ENCODE measurements at regions not wholly inside any gene's neighbourhood (a gene's known extent, or its start where the extent isn't known, plus 50 kb on each side); places are given as distances from the start of the nearest gene placed in this dataset.
A peak's percentile ranks its signal among the peaks of the same experiment; 100 is the strongest.

- DNase-seq, result no peak
These were observed 100.1 kb upstream of the PROK2 start for GRCh38 chr3:71885006-71885405.

GRCh38 chr3:71881732-71882131, 96.8 kb upstream of the PROK2 start:
- DNase-seq, result no peak

- DNase-seq, result no peak
These were observed 96.1 kb upstream of the PROK2 start for GRCh38 chr3:71881041-71881440.

GRCh38 chr3:71879089-71879488, 94.1 kb upstream of the PROK2 start:
- DNase-seq, result no peak

- DNase-seq, result no peak
These were observed 91.5 kb upstream of the PROK2 start for GRCh38 chr3:71876135-71877105.

GRCh38 chr3:71875461-71875947, 90.6 kb upstream of the PROK2 start:
- peak; percentile 86 for DNase-seq

- DNase-seq, result no peak
These were observed 89.7 kb upstream of the PROK2 start for GRCh38 chr3:71874618-71875017.

GRCh38 chr3:71873093-71873611, 88.2 kb upstream of the PROK2 start:
- no peak for DNase-seq

- DNase-seq, result no peak
These were observed 87.3 kb upstream of the PROK2 start for GRCh38 chr3:71872256-71872655.

GRCh38 chr3:71870966-71871512, 86.1 kb upstream of the PROK2 start:
- DNase-seq, result no peak

- DNase-seq, result no peak
These were observed 83.9 kb upstream of the PROK2 start for GRCh38 chr3:71868876-71869275.

GRCh38 chr3:71865727-71866126, 80.8 kb upstream of the PROK2 start:
- no peak for DNase-seq

GRCh38 chr3:71863563-71864190, 78.7 kb upstream of the PROK2 start:
- no peak for DNase-seq

- no peak for DNase-seq
These were observed 77.6 kb upstream of the PROK2 start for GRCh38 chr3:71862371-71863140.

GRCh38 chr3:71859123-71859519, 74.2 kb upstream of the PROK2 start:
- DNase-seq, result no peak

- no peak for DNase-seq
These were observed 73.7 kb upstream of the PROK2 start for GRCh38 chr3:71858503-71859122.

- no peak for DNase-seq
These were observed 73.0 kb upstream of the PROK2 start for GRCh38 chr3:71857956-71858355.

GRCh38 chr3:71854706-71855105, 69.8 kb upstream of the PROK2 start:
- DNase-seq, result no peak

- DNase-seq, result no peak
These were observed 69.1 kb upstream of the PROK2 start for GRCh38 chr3:71854096-71854495.

- DNase-seq, result no peak
These were observed 66.9 kb upstream of the PROK2 start for GRCh38 chr3:71851878-71852277.

- DNase-seq, result no peak
These were observed 65.7 kb upstream of the PROK2 start for GRCh38 chr3:71850654-71851053.

- no peak for DNase-seq
These were observed 64.7 kb upstream of the PROK2 start for GRCh38 chr3:71849681-71850080.
